ENCODE measurements at regions not wholly inside any gene's neighbourhood (a gene's known extent, or its start where the extent isn't known, plus 50 kb on each side); places are given as distances from the start of the nearest gene placed in this dataset.
A peak's percentile ranks its signal among the peaks of the same experiment; 100 is the strongest.

GRCh38 chr13:27868641-27869435 is 51.0 kb upstream of the PDX1 start:
- peak; percentile 48 for TF ChIP-seq CTCF (IDR thresholded peaks at IDR 0.05; ENCODE audit: low read depth, low read length)
- no peak for TF ChIP-seq MYC (IDR thresholded peaks at IDR 0.05; ENCODE audit: low read depth, low read length)
- TF ChIP-seq MAX (IDR thresholded peaks at IDR 0.05; ENCODE audit: low read depth, low read length), result no peak
- no peak for TF ChIP-seq POLR2A (IDR thresholded peaks at IDR 0.05; ENCODE audit: extremely low read depth, insufficient read length)
- DNase-seq (ENCODE audit: low read depth), result peak; percentile 48
- H3K4me3 ChIP-seq (ENCODE audit: low read depth, low read length), result no peak overlapping the region

GRCh38 chr13:27869436-27870095 is 50.2 kb upstream of the PDX1 start:
- TF ChIP-seq MAX (IDR thresholded peaks at IDR 0.05; ENCODE audit: low read depth, low read length) (no peak), POLR2A (IDR thresholded peaks at IDR 0.05; ENCODE audit: extremely low read depth, insufficient read length) (no peak), MYC (IDR thresholded peaks at IDR 0.05; ENCODE audit: low read depth, low read length) (no peak), CTCF (IDR thresholded peaks at IDR 0.05; ENCODE audit: low read depth, low read length) (no peak)
- H3K4me3 ChIP-seq (ENCODE audit: low read depth, low read length), result no peak overlapping the region
- DNase-seq (ENCODE audit: low read depth), result no peak

Measured in NB4 (cell line).